Muscle of back (tissue), 3 donors: ENCODE measurements at regions not wholly inside any gene's neighbourhood (a gene's known extent, or its start where the extent isn't known, plus 50 kb on each side); places are given as distances from the start of the nearest gene placed in this dataset.
A peak's percentile ranks its signal among the peaks of the same experiment; 100 is the strongest.
"Not testable (repeated sequence)": the region's sequence is repeated elsewhere in the genome, so short reads cannot be mapped to it uniquely, and the experiment has no call there.

Experiments
- DNase-seq, 3 donors: peaks; one replicate each; pipeline versions ENCODE4 v3.0.0 to v3.0.0-alpha.2; 2013

DNA sequence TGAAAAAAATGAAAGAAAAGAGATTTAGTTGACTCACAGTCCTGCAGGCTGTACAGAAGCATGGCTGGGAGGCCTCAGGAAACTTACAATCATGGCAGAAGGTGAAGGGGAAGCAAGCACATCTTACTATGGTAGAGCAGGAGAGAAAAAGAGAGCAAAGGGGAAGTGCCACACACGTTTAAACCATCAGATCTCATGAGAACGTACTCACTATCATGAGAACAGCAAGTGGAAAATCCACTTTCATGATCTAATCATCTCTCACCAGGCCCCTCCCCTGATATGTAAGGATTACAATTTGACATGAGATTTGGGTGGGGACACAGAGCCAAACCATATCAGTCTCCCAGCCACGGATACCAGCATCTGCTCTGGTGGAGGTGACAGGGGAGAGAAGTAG is 50.8 kb upstream of the CPOX start:
- no peak for DNase-seq

DNA sequence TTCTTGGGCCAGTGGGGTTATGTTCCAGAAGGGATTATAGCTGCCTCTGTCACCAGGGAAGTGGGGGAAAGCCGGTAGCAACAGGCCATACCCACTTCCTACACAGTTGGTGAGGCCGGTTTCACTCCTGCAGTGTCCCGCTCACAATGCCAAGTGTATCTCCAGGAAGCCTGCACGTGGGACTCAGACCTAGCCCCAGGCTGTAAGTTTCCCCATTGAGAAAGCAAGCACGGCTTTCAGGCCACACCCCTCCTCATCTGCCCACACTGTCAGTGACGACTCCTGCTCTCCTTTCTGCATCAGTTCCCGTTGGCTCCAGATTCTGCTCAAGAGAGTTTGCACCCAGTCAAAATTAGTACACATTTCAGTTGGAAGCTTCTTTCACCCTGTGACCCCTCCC is 51.6 kb upstream of the CPOX start:
- no peak for DNase-seq

DNA sequence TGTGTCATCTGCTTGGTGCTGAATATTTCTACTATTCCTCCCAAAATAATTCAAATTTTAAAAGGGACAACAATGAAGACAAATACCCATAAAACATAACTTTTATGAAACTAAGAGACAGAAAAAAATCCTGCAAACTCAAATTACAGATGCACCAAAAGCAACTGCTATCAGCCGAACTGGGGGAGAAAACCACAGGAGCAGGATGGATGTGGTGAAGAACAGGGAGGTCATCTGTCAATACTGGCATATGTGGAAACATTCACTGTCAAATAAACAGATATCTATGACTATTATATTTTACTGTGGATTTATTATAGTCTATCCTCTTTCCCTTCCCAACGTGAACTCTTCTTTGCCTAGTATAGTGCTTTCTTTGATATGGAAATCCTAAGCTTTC is 53.3 kb upstream of the CPOX start:
- DNase-seq = no peak

DNA sequence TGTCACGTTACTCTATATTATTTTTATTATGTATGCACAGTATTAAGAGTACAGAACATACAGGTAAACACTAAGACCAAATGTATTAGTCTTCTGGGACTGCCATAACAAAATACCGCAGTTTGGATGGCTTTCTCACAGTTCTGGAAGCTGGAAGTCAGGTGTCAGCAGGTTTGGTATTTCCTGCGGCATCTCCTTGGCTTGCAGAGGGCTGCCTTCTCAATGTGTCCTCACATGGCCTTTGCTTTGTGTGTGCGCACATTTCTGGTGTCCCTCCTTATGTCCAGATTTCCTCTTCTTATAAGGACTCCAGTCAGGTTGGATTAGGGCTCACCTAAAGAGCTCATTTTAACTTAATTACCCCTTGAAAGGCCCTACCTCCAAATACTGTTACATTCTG is 53.8 kb upstream of the CPOX start:
- DNase-seq = no peak

DNA sequence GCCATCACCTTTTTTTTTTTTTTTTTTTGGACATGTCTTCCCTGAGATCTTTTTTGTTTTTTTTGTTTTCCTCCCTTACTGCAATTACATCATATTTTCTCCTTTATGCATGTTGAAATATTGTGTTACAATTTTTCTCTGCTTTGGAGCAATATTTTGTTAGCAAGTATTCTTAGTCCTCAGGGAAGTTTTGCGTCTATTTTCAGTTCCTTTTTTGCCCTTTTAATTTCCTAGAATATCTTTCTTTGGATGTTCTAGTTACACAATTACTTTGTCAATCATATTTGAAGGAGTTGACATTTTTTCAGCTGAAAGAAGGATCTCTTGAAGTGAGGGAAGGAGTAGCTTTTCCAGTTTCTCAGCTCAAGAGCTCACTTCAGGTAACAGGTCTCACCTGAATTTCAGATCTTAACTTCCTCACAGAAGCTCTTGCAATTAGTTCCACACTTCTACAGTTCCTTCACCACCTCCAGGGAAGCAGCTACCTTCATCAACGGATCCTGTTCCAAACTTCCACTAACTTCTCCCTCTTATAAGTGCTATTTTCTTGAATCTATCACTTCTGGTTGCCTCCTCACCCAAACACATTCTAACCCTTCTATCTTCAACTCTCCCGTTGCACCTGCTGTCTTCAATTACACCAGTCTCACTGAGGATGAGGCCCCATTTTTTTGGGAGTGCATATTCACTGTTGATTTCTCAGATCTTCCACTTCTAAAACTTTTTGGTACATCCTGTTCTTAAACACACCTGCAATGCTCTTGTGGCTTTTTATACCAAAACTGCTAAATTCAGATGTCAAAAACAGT is 57.8 kb upstream of the CPOX start:
- DNase-seq = no peak

DNA sequence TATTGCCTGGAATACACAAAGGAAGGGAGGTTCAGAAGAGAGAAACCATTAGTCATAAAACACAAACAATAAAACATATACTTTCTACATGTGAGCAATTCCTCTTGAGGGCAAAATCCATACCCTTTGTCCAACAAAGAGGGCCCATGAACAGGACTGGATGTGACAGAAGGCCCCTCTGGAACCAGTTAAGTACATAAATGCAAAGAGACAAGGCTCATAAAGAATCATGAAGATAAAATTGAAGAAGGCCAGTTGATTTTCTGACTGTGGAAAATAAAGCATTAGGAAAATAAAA is 58.3 kb upstream of the CPOX start:
- no peak for DNase-seq

DNA sequence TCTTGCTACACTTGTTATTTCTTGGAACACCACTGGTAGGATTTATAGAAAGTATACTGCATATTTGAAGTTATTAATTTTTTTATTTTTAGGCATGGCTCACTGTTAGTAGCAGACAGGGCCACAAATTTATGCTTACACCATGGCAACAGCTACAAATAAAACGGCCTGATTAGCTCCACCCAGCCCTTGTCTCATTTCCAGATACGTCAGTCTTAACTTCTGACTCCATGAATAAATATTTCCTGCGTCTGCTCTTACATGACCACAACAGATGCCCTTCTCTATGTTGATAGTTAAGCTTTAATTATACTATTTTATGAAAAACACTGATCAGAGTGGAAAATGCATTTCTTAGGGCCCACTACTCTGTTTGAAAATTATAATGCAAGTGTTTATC is 62.3 kb upstream of the CPOX start:
- DNase-seq = peak in 1 of 3 donors; percentile 10

DNA sequence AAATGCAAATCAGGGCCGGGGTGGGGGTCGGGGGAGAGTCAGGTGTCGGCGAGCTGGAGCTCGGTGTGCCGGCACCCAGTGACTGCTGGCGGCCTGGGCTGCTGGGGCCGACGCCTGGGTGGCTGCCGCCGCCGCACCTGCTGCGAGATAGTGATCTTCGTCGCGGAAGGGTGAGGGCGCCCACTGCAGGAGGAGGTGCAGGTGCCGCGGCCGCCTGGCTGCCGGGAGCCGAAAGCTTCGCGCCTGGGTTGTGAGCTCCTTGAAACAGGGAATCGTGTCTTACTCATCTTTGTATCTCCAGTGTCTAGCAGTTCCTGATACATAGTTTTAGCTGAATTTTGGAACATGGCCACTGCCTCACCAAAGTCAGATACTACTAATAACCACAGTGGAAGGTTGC is 64.0 kb upstream of the CPOX start:
- DNase-seq = no peak

DNA sequence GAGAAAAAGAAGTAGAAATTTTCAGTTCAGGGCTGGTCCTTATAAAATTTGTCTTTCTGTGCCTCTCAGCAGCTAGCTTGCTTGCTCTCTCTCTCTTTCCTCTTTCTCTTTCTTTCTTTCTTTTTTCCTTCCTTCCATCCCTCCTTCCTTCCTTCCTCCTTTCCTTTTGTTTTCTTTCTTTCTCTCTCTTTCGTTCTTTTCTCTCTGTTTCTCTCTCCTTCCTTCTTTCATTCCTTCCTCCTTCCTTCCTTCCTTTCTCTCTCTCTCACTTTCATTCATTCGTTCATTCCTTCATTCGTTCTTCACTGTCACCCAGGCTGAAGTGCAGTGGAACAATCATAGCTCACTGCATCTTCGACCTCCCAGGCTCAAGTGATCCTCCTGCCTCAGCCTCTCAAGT is 69.3 kb upstream of the CPOX start:
- no peak for DNase-seq

DNA sequence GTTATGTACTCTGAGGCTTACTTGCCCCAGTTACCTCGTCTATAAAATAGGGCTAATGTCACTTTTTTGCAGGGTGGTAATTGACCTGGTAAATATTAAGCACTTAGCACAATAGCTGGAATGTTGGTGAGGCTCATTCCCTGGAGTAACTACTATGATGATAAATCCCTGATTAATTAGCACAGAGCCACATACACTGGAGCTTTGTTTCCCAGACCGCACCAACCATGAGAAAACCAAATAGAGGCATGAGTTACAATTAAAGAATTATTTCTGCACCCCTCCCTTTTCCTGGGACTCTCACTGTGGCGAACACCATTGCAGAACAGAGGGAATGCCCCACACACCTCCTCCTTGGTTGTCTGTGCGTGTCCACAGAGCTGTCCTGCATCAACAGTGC is 76.6 kb upstream of the CPOX start:
- no peak for DNase-seq

DNA sequence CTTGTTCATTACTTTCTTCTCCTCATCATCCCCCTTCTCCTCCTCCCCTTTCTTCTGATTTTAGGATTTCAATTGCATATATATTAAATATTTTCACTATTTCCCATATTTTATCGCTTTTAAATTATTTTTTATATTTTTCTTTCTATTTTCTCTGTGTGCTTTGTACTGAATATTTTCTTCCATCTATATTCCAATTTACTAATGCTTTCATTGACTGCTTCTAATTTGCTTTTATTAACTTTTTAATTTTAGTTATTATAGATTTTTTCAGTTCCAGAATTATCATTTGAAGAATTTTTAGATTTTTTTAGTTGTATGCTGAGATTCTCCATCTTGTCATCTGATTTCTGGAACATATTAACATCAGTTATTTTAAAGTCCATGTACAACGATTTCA is 83.2 kb upstream of the ST3GAL6 start:
- DNase-seq = no peak

DNA sequence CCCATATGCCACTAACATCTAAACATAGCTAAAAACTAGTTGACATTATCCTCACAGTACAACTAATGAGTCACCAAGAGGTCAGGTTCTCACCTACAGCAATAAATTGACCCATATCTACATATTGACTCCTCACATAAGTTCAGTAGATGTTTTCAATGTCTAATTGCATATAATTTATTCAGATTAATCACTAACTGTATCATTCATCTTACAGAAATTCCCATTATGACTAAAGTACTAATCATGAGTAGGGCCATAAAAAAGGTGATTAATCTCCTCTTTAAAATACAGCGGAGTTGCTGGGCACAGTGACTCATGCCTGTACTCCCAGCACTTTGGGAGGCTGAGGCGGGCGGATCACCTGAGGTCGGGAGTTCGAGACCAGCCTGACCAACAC is 82.4 kb upstream of the ST3GAL6 start:
- no peak for DNase-seq

DNA sequence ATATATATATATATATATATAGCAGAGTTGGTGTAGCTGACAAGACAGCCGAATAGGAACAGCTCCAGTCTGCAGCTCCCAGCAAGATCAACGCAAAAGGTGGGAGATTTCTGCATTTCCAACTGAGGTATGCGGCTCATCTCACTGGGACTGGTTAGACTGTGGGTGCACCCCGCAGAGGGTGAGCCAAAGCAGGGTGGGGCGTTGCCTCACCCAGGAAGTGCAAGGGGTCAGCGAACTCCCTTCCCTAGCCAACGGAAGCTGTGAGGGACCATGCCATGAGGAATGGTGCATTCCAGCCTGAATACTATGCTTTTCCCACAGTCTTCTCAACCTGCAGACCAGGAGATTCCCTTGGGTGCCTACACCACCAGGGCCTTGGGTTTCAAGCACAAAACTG is 81.7 kb upstream of the ST3GAL6 start:
- no peak for DNase-seq

DNA sequence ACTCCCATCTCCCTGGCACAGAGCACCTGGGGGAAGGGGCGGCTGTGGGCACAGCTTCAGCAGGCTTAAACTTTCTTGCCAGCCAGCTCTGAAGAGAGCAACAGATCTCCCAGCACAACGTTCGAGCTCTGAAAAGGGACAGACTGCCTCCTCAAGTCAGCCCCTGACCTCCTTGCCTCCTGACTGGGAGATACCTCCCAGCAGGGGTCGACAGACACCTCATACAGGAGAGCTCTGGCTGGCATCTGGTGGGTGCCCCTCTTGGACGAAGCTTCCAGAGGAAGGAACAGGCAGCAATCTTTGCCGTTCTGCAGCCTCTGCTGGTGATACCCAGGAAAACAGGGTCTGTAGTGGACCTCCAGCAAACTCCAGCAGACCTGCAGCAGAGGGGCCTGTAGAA is 80.7 kb upstream of the ST3GAL6 start:
- DNase-seq = not testable (repeated sequence)

DNA sequence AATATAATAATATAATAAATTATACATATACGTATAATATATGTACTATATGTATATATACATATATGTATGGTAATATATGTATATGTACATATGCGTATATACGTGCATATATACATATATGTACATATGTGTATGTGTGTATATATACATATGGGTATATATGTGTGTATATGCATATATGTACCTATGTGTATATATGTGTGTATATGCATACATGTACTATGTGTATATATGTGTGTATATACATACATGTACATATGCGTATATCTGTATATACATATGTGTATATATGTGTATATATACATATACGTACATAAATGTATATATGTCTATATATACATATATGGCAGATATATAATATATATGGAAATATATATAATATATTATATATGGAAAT is 74.8 kb upstream of the ST3GAL6 start:
- no peak for DNase-seq

DNA sequence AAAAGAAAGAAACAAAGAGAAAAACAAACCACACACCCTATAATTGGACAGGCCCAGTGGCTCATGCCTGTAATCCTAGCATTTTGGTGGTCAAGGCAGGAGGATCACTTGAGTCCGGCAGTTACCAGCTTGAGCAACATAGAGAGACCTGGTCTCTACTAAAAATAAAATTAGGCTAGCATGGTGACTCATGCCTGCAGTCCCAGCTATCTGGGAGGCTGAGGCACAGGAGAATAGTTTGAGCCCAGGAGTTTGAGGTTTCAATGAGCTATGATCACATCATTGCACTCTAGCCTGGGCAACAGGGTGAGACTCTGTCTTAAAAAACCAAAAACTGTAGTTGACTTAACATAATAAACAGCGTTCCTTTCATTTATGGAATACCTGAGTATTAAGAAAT is 72.3 kb upstream of the ST3GAL6 start:
- DNase-seq = no peak

DNA sequence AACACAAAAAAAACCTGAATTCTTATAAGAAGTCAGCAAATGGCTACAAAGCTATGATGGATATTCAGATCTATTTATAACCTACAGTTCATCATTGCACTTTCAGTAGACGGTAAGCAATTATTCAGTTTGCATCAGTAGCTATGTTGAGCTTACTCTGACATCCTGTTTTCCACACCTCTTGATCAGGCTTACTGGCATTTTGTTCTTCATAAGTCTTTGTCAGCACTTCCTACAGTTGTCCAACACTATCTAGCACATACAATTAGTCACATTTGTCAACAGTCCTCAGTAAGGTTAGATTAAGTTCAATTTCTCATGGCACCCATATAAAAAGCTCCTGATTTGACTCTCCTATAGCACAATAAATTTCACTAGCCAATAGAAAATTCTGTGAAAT is 71.2 kb upstream of the ST3GAL6 start:
- no peak for DNase-seq

DNA sequence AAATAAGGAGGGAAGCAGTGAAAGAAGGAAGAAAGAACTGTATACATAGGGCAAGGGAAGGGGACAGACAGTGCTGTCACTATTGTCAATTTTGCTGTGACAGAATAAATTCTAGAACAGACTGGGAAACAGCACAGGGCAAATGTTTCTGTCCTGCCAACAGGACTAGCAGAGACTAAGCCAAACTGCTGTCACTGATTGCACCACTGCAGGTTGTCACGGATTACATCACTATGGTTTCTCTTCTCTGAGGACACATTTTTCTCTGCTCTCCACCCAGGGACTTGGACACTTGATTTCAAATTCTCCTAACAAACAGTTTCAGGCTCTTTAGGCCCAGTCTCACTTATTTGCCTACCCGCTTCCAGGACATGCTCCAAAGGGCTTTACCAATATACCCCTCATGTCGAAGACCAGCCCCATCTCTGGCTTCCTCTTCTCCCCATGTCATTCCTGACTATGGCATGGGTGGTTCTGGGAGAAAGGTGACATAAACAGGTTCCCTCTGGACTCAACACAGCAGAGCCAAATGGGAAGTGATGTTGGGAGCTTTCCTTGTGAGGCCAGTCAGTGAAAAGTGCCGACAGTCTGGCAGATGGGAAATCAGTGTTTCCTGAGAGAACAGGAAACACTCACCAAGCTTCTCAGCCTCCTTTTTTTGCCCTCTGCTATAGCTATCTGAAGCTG is 70.2 kb upstream of the ST3GAL6 start:
- DNase-seq = no peak

DNA sequence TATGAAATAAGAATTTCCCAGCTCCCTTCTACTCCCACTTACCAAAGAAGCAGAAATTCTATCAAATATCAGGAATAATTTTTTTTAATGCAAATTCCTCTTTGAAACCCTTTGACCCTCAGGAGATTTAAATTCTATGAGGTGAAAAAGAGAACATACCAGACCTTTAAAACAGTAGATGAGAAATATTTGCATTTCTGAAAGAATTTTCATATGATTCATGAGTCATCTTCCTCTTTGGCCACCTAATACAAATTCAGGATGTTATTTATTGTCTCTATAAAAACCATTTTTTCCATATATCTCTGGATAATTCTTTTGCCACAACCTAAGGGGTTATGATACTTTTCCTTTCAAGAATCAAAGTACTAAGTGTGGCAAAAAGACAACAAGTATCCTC is 67.3 kb upstream of the ST3GAL6 start:
- no peak for DNase-seq

DNA sequence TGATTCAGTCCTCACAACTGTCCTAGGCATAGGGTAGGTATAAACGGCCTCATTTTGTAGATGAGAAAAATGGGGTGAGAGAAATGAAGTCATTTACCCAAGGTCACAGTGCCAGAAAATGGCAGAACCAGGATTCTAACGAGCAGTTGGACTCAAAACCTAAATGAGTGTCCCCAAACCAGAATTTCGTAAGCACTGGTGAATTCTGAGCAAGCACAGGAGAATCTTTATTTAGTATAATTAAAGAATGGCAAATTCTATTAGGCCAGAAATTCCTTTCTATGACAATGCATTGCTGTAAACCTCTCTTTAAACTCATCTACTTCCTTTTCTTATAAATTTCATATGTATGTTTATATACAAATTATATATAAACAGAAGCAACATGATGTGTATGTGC is 66.8 kb upstream of the ST3GAL6 start:
- not testable (repeated sequence) for DNase-seq

DNA sequence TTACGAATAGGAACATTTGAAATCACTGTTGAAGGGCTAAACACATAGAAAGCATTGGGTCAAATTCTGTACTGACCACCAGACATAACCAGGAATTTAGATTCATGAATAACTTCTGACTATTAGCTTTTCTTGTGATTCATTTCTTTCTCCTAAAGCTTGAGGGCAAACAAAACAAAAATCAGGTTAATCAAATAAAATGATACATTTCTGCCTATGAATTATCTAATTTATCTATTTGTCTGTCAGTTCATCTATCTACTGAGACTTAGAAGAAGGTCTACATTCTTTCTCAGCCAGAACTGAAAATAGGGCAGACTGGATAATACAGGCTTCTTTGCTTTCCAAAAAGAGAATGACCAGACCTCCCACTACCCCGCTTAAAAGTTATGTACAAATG is 65.9 kb upstream of the ST3GAL6 start:
- DNase-seq = no peak

DNA sequence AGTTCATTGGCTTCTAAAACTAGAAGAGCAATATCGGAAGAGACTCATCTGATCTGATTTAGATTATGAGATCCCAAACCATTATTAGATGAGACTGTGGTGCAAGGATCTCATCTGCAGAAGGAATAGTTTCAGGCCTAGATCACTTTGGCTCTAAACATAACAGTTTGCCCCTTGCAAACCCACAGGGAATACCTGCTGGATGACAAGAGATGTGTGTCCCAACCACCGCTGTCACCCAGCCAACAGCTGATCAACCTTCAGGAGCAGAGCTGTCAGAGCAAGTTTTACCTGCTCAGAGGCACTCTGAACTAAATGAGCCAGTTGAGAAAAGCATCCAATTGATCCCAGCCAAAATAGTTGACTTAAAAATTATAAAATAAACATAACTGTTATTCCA is 64.0 kb upstream of the ST3GAL6 start:
- DNase-seq = no peak

DNA sequence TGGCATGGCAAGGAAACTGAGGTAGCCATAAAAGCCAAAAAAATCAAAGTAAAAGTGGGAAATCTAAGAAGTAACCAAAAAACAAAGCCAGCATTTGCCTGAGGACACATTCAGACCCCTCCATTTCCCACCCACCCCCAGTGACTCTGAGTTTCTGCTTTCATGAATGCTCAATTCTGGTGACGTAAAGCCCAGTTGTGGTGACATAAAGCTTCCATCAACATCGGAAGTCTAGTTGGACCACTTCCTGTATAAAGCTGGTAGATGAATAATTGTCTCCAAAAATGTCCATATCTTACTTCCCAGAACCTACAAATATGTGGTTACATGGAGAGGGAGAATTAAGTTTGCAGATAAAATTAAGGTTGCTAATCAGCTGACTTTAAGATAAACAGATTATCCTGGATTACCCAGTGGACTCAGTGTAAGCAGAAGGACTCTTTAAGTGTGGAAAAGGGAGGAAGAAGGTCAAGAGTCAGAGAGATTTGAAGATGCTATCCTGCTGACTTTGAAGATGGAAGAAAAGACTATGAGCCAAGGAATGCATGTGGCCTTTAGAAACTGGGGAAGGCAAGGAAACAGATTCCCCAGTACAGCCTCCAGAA is 62.0 kb upstream of the ST3GAL6 start:
- DNase-seq = no peak

DNA sequence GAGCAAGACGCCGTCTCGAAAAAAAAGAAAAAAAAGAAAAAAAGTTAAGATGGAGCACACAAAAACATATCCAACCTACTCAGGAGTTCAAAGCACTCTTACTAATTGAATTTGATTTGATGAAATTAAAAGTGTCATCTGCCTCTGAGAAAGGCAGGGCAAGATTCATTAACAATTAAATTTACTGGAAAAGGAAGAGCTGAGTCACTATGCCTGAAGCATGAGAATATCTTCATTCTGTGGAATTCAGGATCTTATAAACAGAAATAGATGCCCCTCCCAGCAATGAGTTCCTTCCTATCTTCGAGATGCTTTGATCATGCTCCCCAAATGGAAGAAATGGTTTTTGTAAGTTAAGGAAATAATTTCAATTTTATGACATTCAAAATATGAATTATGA is 61.0 kb upstream of the ST3GAL6 start:
- DNase-seq = no peak
